GM12878 (cell line): ENCODE measurements at regions not wholly inside any gene's neighbourhood (a gene's known extent, or its start where the extent isn't known, plus 50 kb on each side); places are given as distances from the start of the nearest gene placed in this dataset.

ENCODE experiments used
- CUX1 ChIP-seq: IDR thresholded peaks from 2 replicates; pipeline ENCODE4 v1.6.1; 2012; ENCODE audit warnings: improper control_type of control experiment, low read depth, low read length; ENCODE audit not compliant: insufficient replicate concordance
- KDM1A ChIP-seq: fragments of 200-600 bp; sonication (generic); IDR thresholded peaks from 2 replicates; pipeline ENCODE4 v1.6.1; 2016; ENCODE audit warnings: borderline replicate concordance
- NFYA ChIP-seq: IDR thresholded peaks from 2 replicates; pipeline ENCODE4 v1.6.1; 2011; ENCODE audit warnings: low read depth, mild to moderate bottlenecking, low read length, improper control_type of control experiment, borderline replicate concordance
- ZNF217 ChIP-seq: fragments of 450-650 bp; IDR thresholded peaks from 2 replicates; pipeline ENCODE4 v1.6.1; 2017; ENCODE audit warnings: antibody characterized with exemption, mild to moderate bottlenecking
- TF ChIP-seq, protein P1 (sequence below): fragments of 450-650 bp; IDR thresholded peaks from 2 replicates; pipeline ENCODE4 v1.6.1; 2017; ENCODE audit warnings: mild to moderate bottlenecking, moderate library complexity
- TF ChIP-seq, protein P2 (sequence below): fragments of 450-650 bp; IDR thresholded peaks from 2 replicates; pipeline ENCODE4 v1.6.1; 2017; ENCODE audit warnings: low read depth, mild to moderate bottlenecking, moderate library complexity

DNA sequence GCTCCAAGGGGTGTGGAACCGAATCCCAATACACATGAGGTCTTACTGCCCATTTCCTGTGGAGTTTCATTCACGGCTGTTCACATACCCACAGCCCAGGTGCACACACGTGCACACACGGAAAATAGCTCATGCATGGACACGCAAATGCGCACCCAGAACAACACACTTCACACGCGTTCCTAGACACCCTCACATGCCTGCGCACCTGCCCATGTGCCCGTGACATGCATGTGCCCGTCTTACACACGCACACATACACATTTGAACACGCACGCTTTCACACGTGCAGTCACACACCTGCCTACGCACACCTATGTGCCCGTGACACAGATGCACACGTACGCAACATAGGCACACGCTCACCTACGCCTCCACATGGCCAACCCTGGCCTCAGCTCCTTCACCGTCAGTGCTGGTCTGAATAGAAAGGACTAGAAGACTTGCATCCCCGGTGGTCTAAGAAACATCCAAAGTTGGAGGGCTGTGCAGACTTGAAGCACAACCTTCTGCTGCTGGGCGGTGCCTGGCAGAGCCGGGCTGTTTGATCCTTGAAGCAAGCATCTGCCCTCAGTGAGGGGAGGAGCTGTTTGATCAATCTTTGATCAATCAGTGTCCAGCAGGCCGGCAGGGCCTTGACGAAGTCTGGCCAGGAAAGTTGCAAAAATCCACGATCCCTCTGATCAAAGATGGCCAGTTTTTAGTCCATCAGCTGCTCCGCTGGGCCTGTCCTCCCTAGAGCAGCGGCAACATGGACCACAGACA lies 164.7 kb downstream of the OLFM1 start (continued):
- TF ChIP-seq, protein P1, sequence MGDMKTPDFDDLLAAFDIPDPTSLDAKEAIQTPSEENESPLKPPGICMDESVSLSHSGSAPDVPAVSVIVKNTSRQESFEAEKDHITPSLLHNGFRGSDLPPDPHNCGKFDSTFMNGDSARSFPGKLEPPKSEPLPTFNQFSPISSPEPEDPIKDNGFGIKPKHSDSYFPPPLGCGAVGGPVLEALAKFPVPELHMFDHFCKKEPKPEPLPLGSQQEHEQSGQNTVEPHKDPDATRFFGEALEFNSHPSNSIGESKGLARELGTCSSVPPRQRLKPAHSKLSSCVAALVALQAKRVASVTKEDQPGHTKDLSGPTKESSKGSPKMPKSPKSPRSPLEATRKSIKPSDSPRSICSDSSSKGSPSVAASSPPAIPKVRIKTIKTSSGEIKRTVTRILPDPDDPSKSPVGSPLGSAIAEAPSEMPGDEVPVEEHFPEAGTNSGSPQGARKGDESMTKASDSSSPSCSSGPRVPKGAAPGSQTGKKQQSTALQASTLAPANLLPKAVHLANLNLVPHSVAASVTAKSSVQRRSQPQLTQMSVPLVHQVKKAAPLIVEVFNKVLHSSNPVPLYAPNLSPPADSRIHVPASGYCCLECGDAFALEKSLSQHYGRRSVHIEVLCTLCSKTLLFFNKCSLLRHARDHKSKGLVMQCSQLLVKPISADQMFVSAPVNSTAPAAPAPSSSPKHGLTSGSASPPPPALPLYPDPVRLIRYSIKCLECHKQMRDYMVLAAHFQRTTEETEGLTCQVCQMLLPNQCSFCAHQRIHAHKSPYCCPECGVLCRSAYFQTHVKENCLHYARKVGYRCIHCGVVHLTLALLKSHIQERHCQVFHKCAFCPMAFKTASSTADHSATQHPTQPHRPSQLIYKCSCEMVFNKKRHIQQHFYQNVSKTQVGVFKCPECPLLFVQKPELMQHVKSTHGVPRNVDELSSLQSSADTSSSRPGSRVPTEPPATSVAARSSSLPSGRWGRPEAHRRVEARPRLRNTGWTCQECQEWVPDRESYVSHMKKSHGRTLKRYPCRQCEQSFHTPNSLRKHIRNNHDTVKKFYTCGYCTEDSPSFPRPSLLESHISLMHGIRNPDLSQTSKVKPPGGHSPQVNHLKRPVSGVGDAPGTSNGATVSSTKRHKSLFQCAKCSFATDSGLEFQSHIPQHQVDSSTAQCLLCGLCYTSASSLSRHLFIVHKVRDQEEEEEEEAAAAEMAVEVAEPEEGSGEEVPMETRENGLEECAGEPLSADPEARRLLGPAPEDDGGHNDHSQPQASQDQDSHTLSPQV, result no peak
- TF ChIP-seq, protein P2, sequence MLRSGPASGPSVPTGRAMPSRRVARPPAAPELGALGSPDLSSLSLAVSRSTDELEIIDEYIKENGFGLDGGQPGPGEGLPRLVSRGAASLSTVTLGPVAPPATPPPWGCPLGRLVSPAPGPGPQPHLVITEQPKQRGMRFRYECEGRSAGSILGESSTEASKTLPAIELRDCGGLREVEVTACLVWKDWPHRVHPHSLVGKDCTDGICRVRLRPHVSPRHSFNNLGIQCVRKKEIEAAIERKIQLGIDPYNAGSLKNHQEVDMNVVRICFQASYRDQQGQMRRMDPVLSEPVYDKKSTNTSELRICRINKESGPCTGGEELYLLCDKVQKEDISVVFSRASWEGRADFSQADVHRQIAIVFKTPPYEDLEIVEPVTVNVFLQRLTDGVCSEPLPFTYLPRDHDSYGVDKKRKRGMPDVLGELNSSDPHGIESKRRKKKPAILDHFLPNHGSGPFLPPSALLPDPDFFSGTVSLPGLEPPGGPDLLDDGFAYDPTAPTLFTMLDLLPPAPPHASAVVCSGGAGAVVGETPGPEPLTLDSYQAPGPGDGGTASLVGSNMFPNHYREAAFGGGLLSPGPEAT, result no peak
- TF ChIP-seq CUX1, result no peak
- no peak for TF ChIP-seq KDM1A
- TF ChIP-seq NFYA, result no peak
- no peak for TF ChIP-seq ZNF217
